K562 (cell line): ENCODE measurements at regions not wholly inside any gene's neighbourhood (a gene's known extent, or its start where the extent isn't known, plus 50 kb on each side); places are given as distances from the start of the nearest gene placed in this dataset.

ENCODE experiments used
- CTCF ChIP-seq, 3 experiments: IDR thresholded peaks in 2 of 3; conservative IDR thresholded peaks in 1 of 3; 2 replicates each; pipeline ENCODE4 v1.5.1; 2011 to 2012; ENCODE audit warnings: low read length in 3 of 3, mild to moderate bottlenecking in 3 of 3, control low read depth in 2 of 3, improper control_type of control experiment in 1 of 3, inconsistent platforms in 1 of 3, low read depth in 1 of 3, mixed read lengths in 1 of 3, moderate library complexity in 1 of 3; ENCODE audit not compliant: insufficient read depth in 2 of 3
- POLR2AphosphoS2 ChIP-seq: IDR thresholded peaks from 2 replicates; pipeline ENCODE4 v1.6.1; 2012; ENCODE audit warnings: low read length, improper control_type of control experiment
- RFX5 ChIP-seq: IDR thresholded peaks from 2 replicates; pipeline ENCODE4 v1.6.1; 2011; ENCODE audit warnings: low read depth, mild to moderate bottlenecking, improper control_type of control experiment, low read length
- SETDB1 ChIP-seq: IDR thresholded peaks from one replicate; pipeline ENCODE4 v1.6.1; 2012; ENCODE audit warnings: low read length, control low read depth, inconsistent platforms
- SP1 ChIP-seq: sonication (generic); formaldehyde crosslinking; IDR thresholded peaks from 2 replicates; pipeline ENCODE4 v1.8.1; 2022; ENCODE audit warnings: mild to moderate bottlenecking, missing genetic modification reagents
- TAF1 ChIP-seq: IDR thresholded peaks from 2 replicates; pipeline ENCODE4 v1.6.1; 2011; ENCODE audit warnings: mild to moderate bottlenecking, low read length, moderate library complexity; ENCODE audit not compliant: insufficient read depth, control insufficient read depth, severe bottlenecking; ENCODE audit errors: extremely low read depth
- TEAD1 ChIP-seq, 2 experiments: fragments of 450-650 bp in 1 of 2; sonication (generic) in 1 of 2; formaldehyde crosslinking; IDR thresholded peaks; 2 replicates each; pipeline versions ENCODE4 v1.4.0 to v1.8.0; 2020 to 2022; ENCODE audit warnings: mild to moderate bottlenecking in 2 of 2, missing genetic modification reagents in 1 of 2
- USF2 ChIP-seq: sonication (generic); formaldehyde crosslinking; IDR thresholded peaks from 2 replicates; pipeline ENCODE4 v1.5.0; 2020; ENCODE audit warnings: missing genetic modification reagents

GRCh38 chr18:69157906-69158305 is 242.8 kb upstream of the DOK6 start:
- TF ChIP-seq SETDB1 (no peak), CTCF (IDR thresholded peaks at IDR 0.05 in 2 of 3, conservative IDR thresholded peaks at IDR 0.05 in 1 of 3; ENCODE audit: insufficient read depth in 2 of 3, low read depth in 1 of 3, low read length in 3 of 3) (no peak), POLR2AphosphoS2 (no peak), SP1 (CRISPR knock-in tag) (no peak), USF2 (CRISPR knock-in tag) (no peak), RFX5 (no peak), TAF1 (no peak), TEAD1 (CRISPR knock-in tag; IDR thresholded peaks at IDR 0.05) (no peak)
